HG03378 (cell line): ENCODE measurements at regions not wholly inside any gene's neighbourhood (a gene's known extent, or its start where the extent isn't known, plus 50 kb on each side); places are given as distances from the start of the nearest gene placed in this dataset.

Experiments
- ATAC-seq: cut with Tn5 transposase; IDR thresholded peaks from one replicate; pipeline ENCODE4 v1.9.1; 2021; ENCODE audit warnings: mild to moderate bottlenecking, moderate library complexity; ENCODE audit not compliant: unreplicated experiment

DNA sequence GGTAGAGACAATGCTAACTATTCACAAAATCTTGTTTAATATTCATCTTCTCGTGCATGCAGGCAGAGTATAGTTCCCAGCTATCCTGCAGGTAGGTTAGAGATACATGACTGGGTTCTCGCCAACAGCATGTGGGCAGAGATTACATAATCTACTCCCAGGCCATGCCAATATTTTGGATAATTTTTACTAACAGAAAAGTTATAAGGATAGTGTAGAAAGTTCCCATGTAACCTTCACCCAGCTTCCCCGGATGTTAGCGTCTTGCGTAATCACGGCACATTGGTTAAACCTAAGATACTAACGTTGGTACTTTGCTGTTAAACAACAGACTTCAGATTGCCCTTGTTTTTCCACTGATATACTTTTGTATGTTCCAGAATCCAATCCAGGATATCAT is 215.5 kb upstream of the LARGE1 start:
- ATAC-seq, result no peak

DNA sequence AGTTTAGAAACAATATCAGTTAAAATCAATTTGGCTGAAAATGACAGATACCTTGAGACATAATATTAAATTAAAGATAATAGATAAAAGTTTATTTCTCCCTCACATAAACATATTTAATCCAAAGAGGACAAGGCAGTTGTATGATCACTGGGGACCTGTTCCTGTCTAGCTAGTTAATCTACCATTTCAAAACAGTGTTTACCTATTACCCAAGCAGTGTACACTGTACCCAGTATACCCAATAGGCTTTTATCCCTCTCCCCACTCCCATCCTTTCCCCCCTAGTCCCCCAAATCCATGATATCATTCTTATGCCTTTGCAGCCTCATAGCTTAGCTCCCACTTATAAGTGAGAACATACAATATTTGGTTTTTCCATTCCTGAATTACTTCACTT is 229.7 kb upstream of the LARGE1 start:
- no peak for ATAC-seq

DNA sequence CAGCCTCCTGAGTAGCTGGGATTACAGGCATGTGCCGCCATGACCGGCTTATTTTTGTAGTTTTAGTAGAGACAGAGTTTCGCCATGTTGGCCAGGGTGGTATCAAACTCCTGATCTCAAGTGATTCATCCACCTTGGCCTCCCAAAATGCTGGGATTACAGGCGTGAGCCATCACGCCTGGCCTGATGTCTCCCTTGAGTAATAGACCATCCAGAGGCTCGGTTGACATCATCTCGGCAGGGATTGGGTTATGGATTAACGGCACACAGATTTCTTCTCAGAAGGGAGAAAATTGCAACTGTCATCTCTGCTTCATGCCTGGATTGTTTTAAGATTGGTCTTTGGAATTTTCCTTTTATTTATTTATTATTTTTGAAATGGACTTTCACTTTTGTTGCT is 239.2 kb upstream of the LARGE1 start:
- no peak for ATAC-seq

DNA sequence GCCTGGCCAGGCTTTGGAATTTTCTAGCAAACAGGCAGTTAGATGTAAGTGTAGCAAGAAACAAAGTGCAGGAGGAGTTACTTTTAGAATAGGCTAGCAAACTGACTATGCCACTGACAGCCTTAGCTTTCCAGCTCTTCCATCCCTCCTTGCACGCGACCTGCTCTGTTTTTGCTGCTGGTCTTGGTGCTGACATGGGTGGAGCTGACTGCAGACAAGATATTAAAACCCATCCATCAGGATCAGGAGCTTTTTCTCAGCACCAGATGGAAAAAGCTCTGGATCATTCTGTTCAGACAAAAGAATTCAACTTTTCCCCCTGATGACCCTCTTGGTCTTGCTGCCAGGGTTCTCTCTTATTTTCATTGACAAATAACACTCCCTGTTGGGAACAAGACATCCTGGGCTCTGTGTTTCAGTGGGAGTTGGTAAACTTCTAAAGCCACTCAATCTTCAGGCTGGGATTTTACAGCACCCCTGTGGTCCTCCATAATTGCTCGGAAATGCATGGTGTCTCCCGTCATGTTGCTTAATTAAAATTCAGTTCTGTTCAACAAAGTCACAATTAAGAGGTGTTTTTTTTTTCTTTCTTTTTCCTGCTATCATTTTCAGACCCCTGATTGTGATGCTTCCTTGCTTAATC is 240.0 kb upstream of the LARGE1 start:
- no peak for ATAC-seq

DNA sequence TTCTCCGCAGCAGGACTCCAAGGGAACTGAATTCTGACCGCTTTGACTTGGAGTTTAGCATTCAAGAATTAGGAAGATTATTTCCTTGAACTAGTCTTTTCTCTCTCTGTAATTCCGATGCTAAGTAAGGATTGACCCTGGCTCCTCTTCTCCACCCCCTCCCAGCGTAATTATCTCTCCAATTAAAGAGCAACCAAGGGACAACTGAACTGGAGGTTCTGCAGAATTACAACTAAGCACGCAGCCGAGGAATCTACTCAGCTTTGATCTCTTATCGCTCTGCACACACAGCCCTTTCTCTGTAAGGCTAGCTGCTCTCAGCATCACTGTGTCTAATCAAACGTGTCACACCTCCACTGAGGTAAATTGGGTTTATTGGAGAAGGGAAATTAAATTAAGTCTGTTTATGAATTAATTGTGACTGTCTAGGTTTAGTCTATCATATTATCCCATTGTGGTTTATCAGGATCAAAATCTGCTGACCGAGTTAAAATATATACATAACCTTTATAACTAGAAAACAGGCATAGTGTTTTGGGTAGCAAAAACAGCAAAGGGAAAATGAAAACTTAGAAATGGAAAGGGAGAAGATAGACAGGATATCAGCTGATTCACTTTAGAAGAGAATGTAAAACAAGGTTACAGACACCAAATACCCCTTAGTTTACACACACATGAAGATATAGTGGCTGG is 241.3 kb upstream of the LARGE1 start:
- ATAC-seq, result no peak

DNA sequence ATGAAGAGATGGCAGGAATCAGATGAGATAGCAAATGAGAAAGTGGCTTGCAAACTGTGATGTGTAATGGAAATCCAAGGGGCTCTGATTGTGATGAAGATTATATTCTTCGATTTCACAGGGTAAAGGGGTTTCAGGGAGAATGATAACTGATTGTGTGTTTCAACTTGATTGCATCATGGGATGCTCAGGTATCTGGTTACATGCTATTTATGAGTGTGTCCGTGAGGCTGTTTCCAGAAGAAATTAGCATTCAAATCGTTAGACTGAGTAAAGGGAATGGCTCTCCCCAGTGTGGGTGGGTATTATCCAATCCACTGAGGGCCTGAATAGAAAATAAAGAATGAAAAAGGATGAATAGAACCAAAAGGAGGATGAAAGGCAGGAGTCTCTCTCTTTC is 278.7 kb upstream of the LARGE1 start:
- ATAC-seq, result no peak

DNA sequence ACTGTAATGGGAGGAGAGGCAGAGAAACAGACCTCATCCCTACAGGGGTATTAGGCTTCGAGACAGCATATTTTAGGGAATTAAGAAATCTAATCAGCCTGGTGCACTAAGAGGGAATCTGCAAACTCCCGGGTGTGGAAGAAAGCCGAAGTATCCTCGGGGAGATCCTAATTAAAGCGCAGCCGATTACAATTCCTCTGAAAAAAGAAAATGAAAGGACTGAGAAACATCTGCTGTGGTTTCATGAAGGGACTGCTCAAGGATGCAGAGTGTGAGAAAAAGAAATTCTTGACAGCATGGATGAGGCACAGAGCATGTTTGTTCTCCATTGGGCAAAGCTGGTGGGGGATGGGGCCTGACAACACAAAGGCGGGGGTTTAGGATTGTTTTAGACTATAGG is 290.0 kb upstream of the LARGE1 start:
- no peak for ATAC-seq

DNA sequence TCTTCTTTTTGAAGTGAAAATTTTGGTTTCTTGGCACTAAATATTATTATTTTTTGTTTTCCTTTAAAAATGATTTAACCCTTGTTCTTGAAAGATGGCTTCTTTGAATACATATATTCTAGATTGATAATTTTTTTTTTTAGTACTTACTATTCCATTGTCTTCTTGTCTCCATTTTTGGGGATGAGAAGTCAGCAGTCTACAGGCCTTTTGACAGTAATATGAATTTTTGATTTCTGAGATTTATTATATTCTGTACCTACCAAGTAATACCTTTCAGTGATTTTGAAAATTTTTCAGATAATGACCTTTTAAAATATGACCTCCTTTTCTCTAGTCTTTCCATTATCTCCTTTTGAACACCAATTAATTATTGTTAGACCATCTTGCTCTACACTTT is 294.1 kb upstream of the LARGE1 start:
- no peak for ATAC-seq

DNA sequence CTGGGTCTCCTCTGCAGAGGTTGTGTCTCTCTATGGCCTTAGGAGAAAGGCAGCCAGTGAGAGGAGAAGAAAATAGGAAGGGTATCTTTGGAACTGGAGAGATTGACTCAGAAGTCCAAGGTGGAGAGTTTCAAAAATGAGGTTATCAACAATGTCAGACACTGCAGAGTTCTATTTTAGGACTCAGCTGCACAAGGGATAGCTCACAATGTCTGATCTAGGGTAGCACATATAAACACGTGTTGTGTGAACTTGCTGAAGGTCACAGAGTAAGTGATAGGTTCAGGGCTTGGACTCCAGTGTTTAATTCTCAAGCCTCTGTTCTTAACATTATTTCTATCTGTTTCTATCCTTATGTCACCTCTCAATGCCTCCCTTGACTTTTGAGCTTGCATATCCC is 305.0 kb upstream of the LARGE1 start:
- no peak for ATAC-seq

DNA sequence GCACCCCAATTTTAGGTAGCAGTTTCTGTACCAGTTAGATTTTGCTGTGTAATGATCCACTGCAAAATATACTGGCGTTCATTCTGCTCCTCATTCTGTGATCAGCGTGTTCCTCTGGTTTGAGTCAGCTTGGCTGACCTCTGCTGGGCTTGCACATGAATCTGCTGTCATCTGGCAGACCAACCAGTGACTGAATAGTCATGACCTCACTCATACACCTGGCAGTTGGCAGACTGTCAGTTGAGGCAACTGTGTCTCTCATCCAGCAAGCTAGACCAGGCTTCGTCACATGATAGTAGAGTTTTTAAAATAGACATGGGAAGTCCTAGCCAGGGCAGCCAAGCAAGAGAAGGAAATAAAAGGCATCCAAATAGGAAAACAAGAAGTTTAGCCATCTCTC is 316.3 kb upstream of the LARGE1 start:
- no peak for ATAC-seq

DNA sequence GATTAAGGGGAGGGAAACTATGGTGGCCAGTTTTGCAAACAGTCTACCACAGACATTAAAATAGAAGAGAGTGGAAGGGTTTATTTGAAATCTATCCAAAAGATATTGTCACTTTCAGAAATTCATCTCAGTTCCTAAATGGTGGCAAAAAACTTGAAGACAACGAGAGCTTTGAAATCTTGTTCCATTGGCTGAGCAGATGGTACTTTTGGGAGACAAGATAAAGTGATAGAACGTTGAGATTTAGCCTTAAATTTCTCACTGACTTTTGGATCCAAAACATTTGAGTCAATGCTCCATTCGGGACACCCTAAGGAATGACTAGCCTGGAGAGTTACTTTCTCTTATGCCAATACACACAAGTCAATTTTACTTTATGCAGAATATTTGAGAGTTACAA is 319.1 kb upstream of the LARGE1 start:
- no peak for ATAC-seq

DNA sequence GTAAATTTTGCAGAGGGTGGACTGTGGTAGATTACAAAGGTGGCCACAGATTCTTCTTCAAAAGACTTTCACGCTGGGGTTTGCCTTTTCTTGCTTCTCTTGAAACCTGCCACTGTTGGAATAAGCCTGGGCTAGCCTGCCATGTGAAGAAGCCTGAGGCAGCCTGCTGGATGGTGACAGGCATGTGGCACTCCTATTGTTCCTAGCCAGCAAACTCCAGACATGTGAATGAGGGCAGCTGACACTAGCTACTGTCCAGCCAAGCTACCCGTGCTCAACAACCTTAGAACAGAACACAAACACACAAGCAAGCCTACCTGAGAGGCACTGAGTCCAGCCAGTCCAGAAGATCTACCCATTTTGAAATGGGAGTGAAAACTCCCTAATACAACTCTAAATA is 322.7 kb upstream of the LARGE1 start:
- no peak for ATAC-seq

DNA sequence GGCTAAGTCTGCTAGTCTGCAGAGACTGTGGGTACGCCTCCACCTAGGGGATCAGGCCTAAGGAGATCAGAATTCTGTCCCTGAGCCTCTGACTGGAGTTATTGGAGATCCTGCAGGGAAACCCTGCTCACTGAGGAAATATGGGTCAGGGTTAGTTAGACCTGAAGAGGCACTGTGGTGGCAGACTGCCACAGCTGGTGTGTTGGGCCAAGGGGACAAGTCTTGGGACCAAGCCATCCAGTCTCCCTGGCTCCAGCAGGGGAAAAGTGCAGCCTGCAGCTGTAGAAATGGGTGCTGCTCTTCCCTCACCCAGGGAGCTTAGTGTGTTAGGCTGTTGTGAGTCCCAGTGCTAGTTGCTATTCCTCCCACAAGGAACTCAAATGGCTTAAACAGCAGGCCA is 334.8 kb upstream of the LARGE1 start:
- no peak for ATAC-seq

DNA sequence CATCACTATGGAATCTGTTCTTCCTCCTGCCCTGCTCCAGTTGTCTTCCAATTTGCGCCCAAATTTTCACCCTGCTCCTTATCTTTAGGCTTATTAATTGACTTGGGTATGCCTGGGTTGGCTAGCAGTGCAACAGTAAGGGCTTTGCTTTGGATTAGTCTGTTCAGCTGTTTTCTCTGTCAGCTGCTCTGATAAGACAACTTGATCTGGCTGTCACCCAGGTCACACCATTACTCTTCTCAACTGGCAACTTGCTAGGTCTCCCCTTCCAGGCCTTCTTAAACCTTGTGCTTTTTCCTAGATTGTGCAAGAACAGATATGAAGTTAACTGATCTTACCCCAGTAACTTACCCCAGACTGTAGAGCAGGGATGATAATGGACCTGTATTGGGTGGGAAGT is 357.8 kb upstream of the LARGE1 start:
- no peak for ATAC-seq

DNA sequence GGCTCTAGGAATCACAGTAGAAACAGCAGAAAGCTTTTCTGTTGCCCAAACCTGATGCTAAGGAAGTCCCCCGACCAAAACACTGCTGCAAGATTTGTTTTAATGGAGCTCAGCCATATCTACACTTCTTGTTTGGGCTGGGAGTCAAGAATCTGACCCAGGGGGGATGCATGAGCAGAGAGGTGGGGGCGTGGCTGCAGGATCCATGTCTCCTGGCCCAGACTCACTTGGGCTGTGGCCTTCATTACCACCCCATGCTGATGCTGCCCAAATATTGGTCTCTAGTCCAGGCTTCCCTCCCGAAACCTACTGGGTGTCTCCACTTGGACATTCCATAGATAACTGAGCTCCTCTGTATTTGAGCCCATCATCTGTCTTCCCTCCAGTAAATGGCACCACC is 361.5 kb upstream of the LARGE1 start:
- ATAC-seq, result no peak

DNA sequence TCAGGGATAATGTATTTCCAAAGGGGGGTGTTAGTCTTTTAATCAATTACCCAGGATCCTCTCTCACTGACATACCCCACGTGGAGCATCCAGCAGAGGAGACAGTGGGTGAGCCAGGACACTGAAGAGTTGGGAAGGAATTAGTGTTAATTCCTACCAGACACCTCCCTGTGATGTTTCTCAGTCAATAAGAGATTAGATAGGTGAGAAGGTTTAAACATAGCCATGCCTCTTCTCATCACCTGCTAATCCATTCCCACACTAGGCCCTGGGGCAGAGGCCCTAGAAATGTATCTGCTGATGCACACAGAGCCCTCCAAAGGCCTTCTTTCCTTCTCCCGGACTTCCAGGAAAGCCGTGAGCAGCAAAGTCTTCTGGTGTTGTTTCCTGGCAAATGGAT is 363.6 kb upstream of the LARGE1 start:
- no peak for ATAC-seq

DNA sequence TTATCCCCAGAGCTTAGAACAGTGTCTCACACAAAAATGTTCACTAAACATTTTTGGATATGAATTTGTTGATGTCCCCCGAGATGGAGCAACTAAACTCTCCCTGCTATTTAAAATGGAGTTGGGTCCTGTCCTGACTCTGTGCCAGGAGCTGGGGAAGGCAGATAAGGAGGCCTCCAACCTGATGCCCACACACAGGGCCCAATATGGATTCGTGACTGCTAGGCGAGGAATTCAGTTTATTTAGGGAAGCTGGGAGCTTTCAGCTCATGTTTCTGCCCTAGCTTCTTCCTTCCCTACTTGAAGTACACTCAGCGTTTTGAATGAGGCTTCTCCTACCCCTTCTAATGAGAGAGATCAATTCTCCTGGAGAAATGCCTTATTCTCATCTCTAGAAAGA is 373.0 kb upstream of the LARGE1 start:
- ATAC-seq, result no peak

DNA sequence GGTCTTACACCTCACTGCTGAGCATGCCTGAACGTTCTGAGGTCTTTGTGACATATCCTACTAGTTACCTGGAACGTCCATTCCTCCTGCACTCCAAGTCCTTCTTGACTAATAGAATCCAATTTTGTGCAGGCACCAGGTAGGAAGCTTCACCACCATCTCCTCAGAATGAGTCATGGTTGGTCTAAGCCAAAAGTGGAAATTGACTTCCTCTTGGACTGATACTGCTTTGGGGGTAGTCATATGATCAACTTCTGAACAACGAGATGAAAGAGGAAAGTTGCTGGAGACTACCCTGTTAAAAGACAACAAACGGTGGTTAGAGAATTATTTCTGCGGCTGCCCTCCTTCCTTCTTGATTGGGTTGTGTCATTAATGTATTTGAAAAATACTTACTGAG is 374.2 kb upstream of the LARGE1 start:
- no peak for ATAC-seq

DNA sequence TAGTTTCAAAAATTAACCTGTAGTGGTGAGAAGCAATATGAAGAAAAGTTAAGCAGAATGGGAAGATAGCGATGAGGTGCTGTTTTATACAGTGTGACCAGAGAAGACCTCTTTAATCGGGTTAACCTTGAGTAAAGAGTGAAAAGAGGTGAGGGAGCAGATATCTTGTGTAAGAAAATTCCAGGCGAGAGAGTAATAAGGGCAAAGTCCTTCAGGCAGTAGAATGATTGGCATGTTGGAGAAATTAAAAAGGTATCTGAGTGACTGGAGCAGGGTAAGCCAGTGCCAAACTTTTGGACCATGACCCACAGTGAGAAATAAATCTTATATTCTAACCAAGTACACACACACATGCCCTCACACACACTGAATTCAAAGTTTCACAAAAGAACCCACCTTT is 374.7 kb upstream of the LARGE1 start:
- ATAC-seq, result no peak

DNA sequence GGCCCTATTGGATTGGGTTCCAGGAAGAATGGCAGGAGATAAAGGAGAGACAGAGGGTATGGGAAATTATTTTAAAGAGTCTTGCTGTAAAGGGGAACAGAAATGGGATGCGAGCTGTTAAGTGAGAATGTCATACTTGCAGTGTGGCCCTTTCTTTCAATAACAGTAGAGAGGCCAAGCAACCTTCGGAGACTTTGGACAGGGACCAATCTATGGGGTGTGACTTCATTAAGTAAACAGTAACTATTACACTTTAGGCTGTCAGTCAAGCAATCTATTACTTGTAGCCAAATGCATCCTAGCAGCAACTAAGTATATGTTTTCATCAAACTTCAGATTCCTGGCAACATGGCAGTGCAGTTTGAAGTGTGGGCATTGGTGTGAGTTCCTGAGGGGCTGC is 376.2 kb upstream of the LARGE1 start:
- ATAC-seq, result no peak

DNA sequence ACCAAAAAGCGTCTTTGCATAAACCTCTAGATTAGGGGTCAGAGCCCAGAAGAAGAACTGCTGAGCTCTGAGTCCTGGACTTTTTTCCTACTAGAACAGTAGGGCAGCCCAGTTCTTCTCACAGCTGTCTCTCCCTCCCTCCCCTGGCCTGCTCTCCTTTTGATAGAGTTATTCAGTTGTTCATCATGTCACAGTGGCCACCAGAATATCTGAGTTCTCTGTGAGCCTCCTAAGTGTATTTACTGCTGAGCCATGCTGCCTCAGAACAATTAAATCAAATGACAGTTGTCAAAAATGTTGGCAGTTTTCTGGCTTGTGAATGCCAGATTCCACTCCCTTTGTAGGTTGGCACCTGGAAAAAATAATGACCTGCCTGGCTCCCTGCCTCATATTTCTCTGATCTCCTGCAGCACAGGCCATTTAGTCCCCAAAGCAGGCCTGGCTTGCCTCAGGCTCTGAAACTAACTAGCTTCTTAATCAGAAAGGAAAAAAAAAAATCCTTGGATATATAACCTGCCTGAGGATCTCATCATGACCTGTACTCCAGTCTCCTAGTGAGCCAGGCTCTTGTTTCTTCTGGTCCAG is 377.4 kb upstream of the LARGE1 start:
- no peak for ATAC-seq

DNA sequence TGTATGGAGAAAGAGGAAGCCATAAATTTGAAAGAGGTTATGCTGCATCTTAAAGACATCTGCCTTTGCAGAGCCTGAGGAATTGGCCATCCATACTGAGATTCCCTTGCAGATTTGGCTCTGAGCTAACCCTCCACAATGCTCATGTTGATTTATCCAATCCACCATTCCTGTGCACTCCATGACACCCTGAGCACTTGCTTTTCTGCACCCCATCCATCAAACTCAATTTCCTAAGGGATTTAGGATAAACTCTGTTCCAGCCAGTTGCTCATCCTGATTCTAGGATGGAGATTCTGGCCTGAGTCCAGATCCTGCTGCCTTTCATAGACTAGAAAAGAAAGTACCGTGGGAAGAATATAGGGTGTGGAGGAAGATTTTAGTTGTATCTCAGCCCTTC is 379.2 kb upstream of the LARGE1 start:
- no peak for ATAC-seq

DNA sequence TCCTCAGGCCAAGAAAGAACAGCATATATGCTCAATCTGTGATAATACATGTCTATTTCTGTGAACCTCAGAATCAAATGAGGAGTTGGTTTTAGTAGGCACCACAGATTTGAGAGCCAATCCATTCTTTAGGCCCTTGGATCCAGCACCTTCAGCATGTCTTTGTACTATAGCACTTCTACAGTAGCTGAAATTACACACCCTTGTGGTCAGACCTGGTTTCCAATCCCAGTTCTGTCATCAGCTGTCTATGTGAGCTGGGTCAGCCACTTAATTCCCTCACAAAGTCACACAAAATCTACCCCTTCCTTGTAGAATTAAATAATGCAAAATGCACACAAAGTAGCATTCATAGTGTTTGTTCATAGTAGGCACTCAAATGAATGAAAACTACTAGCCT is 381.3 kb upstream of the LARGE1 start:
- ATAC-seq, result no peak
